A172 (cell line): ENCODE measurements at regions not wholly inside any gene's neighbourhood (a gene's known extent, or its start where the extent isn't known, plus 50 kb on each side); places are given as distances from the start of the nearest gene placed in this dataset.
A peak's percentile ranks its signal among the peaks of the same experiment; 100 is the strongest.

Experiments
- DNase-seq: peaks from one replicate; pipeline ENCODE4 v3.0.0-alpha.2; 2015; ENCODE audit warnings: low spot score

DNA sequence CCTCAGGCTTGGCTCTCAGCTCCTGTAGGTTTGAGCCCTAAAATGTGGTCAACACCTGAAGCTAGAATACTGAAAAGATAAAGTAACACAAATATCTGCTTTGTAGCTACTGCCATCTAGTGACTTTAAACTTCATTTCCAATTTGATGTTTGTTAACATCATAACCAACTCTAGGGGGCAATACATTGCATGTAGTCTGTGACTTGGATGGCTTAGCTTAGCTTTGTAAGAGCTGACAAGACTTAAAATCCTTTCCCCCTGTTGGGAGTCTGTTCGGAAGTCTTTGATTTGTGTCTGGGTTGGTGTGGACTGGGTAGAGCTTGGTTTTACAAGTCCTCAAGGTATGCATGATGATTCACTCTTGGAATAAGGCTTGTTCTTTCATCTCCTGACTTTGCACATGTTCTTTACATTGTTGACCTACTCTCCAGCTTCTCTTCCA lies 51.7 kb downstream of the SCN11A start:
- DNase-seq: peak; percentile 66

DNA sequence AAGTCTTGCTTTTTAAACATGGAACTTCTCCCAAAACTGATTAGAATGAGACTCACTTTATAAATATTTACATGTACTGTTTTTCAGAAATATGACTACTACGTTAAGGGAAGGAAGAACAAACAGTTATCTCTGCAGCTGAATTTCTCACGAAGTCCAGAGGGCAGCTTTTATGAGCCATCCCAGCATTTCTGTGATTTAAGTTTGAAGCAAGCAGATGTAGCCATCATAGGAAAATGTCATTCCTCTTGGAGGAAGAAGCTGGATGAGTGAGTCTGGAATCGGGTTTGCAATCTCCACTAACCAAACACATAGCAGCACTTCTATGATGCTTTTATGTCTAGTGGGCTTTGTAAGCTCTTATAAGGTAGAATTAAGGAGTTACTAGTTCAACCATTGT lies 53.7 kb downstream of the SCN11A start:
- DNase-seq: no peak

DNA sequence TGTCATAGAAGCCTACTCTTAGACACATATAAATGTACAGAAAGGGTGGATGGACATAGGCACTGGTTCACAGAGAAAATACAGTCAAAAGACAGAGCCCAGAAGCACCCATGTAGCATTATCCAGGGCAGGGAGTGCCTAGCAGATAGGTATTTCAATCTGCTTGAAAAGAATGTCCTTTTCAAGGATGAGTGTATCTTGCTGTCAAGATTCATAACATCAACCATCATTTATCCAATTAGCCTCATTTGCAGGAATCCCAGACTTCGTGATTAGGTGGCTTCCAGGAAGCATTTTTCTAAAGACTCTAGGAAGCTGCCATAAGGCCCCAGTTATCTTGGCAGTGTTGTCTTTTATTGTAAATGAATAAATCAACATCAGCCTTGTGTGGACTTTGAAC lies 55.6 kb downstream of the SCN11A start:
- DNase-seq: no peak

DNA sequence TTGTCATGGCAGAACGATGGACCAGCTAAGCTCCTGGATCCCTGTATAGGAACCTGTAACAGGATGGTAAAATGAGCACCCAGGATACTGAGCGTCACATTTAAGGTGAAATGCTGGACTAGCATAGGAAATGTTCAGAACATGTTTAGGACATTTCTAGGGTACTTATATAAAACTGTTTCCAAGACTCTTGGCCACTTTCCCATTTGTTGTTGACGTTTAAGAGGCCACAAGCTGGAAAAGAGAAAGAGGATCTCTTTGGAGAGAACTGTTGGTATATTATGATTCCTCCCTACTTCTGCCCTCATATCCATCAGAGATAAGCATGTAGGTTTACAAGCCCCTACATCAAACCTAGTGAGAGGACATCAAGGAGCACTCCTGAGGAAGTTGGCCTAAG lies 57.5 kb downstream of the SCN11A start:
- DNase-seq: no peak

DNA sequence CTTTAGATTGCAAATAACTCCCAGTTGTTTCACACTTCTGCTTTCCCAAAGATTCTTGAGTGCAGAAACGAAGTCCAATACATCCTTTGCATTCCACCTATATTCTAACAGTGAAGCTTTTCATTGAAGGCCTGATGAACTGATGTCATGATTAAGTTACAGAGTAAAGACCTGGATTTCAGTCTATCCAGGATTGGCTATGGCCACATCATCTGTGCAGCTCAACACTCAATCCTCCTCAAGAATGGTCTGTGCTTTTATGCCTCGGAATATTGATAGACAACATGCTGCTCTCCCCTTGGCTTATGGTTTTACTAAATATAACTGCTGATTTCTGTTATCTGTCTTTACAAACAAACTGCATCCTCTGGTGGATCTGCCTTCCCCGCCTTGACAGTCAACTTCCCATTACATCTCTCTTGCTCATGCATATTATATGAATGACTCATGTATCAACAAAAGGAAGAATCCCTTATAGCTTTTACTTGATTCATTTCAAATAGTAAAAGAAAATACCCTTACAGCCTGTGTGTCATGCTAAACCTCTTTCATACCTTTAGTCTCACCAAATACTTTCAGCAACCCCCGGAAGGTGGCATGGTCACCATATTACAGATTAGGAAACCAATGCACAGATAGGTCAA lies 59.5 kb downstream of the SCN11A start:
- peak; percentile 90 for DNase-seq

DNA sequence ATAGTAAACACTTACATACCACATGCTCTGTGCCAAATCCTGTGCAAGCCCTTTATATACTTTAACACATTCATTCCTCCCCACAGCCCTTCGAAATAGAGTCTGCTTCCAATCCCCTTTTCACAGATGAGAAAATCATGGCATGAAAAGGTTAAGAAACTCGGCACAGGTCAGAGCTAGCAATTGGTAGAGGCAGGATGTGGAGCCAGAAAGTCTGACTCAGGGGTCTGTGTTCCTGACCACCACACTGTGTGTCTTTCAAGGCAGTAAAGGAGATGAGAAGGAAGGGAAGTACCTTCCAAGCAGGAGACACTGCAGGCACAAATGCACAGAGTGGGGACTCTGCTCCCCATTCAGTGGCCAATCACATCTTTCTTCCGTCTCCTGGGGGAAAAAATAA lies 61.1 kb downstream of the SCN11A start:
- no peak for DNase-seq

DNA sequence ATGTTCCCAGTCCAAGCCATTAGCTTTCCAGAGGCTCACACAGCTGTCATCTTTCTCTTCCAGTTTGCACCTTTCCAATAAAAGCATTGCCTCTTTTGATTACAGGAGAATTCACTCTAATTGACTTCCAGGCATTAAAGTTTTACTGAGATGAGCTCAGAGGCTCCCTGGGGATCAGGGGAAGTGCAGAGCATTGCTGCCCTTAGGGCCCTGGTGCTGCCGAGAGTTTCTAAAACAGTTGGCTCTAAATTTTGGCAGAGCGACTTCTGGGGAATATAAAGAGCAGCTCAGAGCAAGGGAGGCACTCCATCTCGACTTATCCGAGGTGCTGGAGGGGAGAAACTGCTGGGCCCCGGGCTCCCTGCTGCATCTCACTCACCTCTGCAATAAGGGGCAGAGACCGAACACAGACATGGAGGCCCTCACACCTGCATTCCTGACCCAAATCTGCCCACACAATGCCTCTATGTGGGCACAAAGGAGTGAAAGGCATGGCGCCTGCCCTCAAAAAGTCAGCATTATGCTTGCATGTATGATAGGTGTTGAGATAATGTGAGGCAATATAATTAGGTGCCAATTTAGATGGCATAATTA lies 61.7 kb downstream of the SCN11A start:
- no peak for DNase-seq

DNA sequence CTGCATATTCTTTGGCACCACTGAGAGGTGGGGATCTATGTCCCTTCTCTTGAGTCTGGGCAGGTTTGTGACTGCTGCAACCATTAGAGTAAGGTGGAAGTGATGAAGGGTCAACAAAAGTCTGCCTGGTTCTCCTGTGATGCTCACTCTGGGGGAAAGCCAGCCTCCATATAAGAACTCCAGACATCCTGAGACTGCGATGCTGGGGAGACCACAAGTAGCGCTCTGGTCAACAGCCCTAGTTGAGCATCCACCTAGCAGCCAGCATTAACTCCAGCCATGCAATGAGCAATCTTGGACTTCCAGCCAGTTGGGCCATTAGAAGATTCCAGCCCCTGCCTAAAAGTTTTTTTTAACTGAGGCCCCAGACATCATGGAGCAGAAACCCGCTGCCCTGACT lies 62.8 kb downstream of the SCN11A start:
- no peak for DNase-seq

DNA sequence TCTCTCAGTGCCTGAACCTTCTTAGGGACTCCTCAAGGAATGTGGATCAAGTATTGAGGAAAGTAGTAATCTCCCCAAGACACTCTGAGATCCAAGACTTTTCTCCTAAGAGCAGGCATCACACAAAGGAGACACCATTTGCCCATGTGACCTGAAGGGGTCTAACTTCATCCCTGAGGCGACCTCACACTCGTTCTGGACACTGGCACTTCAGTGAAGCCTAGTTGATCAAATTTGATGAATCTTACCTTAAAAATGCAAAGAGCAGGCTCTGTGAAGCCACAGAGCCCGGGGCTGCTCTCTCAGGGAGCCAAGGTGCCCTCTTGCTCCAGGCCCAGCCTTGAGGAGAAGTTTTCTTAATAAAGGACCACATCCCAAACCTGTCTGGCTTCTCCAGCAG lies 64.3 kb downstream of the SCN11A start:
- no peak for DNase-seq

DNA sequence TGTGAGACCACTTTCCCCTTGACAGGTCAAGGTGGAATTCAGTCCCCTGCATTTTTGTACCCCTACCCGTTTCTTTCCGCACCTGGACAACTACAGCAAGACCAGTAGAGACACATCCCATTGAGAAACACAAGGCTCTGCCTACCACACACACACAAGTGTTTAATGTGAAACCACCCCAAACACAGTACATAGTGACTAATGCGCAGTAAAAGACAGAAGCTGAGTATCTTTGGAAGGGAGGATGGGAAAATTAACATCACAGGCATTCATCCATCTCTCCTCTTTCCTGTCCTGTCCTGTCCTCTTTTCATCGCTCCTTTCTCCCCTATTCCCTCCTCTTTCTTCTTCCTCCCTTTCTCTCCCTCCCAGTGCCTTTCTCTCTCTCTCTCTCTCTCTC lies 64.8 kb downstream of the SCN11A start:
- DNase-seq: no peak

DNA sequence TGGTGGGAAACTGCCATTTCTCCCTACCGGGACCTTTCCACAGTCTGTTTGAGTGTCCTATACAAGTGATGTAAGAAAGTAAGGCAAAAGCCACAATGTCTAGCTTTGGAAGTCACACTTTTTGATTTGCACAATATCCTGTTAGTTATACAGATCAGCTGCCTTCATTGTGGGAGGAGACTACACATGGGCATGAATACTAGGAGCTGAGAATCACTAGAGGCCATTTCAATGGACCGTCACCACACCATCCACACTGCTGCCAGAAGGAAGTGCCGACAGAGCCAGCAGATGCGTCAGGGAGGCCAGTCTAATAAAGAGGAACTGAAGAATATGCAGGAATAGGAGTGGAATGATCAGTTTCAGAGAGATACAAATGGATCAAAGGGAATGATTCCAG lies 65.8 kb downstream of the SCN11A start:
- no peak for DNase-seq

DNA sequence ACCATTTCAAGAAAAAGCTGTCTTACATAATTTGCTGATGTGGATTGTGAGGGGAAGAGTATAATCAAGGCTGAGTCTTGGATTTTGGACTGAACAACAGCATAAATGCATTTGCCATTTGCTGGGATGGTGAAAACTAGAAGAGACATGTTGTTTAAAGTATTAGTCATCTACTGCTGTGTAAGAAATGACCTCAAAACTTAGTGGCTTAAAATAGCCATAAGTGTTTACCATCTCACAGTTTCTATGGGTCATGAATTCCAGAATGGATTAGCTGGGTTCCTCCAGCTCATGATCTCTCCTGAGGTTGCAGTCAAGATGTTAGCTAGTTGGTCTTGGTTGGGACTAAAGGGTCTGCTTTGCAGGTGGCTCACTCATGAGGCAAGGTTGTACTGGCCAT lies 66.2 kb downstream of the SCN11A start:
- DNase-seq: peak; percentile 28

DNA sequence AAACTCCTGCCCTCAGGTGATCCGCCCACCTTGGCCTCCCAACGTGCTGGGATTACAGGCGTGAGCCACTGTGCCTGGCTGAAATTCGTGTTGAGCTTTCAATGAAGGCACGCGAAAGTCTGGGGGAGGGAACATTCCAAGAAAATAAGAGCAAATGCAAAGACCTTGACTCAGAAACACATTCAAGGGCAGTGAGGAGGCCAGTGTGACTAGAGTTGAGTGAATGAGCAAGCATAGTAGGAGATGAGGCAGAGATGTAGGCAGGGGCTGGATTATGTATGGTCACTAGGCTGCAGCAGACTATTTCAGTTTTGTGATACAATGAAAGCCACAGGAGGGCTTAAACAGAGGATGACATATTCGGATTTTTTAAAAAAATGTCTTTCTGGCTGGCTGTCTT lies 67.0 kb downstream of the SCN11A start:
- no peak for DNase-seq

DNA sequence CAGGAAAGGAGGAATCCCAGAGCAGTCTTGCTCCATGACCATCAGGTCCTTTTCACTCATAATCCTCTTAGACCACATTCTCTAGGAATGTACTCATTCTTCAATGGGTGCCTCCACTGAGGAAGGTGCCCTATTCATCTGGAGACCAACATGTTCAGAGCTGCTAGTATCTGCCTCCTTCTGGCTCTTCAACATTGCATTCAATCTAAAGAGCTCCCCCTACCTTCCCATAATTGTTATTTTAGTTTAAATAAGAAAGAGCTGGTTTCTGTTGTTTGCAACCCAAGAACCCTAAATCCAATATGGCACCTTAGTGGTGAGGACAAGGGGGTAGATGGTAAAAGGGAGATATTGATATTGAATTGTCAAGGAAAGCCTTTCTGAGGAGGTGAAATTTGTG lies 67.6 kb downstream of the SCN11A start:
- no peak for DNase-seq

DNA sequence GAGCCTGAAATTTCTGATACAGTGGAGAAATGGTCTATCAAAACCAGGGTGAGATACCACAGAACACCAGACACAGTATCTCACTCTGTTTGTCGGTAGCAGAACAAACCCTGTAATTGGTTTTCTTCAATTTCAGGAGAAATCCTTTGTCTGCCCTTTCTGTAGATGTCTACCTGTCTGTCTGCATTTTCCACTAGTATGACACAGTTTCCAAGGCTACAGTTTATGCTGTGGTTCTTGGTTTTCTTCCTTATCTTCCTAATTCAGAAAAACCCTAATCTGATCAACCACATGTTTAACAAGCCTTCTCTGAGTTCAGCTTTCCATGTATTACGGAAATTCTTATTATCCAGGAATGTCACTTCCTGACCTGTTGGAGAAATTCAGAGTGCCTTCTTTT lies 70.8 kb downstream of the SCN11A start:
- DNase-seq: no peak

DNA sequence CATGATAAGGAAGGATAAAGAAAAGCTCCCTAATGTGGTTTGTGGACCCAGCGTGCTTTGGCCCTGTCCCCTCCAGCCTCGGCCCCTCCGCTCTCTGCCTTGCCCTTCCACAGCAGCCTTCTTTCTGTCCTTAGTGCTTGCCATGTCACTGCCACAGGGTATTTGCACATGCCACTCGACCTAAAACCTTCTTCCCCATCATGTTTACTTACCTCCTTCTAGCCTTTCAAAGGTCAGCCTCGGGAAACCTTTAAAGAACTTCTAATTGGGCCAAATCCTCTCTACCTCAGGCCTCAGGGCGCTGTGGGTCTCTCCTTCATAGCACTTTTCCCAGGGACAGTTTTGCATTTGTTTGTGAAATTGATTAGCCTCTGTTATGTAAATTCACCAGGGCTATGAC lies 73.0 kb downstream of the SCN11A start:
- no peak for DNase-seq

DNA sequence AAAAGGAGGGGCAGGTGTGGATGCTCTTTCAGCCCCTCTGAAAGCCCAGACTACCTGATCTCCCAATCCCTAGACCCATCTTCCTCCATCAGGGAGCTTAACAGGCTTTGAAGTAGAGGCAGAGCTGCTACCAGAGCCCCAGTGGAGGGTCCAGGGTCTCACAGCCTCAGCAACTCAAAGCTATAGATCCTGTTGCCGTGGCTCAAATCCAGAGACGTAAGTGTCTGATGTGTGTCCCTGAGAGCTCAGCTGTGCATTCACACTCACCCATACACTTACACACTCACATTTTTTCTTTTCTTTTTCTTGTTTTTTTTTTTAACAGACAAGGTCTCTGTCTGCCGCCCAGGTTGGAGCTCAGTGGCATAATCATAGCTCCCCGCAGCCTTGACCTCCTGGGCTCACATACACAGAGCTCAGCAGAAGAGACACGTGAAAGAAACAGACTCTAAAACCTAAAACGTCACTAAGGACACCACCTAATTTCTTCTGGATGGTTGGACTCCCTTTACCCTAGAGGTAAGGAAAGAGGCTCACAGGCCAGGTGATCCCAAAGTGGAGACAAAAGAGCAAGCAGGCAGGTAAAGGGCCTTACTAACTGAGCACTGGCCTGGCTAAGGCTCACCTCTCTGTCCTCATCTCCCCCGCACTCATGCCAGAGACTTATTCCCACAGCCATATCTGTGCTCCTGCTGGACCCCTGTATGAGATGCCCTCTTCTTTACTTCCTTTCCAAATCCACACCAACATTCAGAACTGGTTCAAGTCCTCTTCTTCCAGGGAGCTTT lies 80.7 kb downstream of the SCN11A start:
- no peak for DNase-seq

DNA sequence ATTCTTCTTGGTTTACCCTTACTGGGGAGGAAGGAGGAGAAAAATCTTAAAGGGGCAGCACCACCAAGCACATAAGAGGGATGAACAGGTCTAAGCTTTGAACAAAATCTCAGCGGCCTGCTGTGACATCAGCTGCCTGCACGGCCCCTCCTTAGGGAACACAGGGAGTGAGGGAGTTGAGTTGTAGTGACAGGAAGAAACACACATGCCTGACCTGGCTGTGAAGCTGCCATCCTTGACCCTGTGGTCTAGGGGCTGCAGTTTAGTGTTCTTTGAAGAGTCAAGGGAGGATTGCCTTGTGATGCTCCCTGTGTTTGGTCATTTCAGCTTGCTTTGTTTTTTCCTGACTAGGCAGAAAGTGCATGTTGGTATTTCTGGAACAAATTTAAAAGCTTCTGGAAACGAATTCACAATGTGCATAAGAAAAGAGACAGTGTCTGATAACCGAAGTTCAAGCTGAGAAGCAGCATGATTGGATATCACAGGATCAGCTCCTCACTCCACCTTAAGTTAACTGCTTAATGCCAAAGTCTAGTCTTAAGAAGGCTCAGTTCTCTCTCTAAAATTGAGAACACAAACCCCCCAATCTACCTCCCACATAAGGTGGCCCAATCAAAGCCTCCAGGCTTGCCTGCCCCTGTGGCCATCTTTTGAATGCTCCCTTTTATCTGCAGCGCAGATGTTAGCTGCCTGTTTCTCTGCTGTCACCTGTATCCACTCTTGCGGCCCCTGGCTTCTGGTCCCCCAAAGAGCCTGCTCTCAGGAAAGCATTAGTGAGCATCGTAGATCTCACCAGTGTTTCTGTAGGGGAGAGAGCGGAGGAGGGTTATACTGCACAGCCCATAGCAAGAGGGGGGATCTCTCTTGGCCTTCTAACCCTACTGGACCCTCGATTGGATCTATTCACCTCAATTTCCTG lies 82.2 kb downstream of the SCN11A start:
- DNase-seq: no peak

DNA sequence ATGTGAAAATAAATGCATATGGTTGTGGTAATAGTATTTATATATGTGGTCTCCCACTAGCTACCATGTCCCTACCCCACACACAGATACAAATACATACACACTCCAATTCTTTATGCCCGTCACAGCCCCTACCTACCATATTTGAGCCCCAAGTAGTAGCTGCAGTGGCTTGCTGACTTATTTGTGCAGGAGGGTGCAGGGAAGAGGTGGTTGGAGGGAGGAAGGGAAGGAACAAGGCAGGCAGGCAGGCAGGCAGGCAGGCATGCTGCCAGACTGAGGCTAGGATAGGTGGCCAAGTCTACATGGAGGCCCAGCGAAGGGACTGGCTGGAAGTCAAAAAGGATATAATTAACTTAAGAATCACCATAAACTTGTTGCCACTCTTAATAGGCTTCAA lies 82.9 kb downstream of the SCN11A start:
- no peak for DNase-seq

DNA sequence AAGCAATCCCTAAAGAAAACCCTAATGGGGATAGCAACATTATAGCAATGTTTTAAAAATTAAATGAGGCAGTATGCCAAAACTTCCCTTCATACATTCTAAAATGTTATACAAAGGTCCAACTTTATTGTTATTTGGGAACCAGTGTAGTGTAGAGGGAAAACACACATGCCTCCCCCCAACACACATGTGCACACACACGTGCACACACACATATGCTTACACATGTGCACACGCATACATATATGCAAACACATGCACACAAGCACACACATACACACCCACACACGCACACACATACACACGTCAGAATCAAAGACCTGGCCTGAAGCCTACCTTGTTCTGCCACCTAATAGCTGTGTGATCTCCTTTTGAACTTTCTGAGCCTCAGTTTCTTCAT lies 83.3 kb downstream of the SCN11A start:
- no peak for DNase-seq

DNA sequence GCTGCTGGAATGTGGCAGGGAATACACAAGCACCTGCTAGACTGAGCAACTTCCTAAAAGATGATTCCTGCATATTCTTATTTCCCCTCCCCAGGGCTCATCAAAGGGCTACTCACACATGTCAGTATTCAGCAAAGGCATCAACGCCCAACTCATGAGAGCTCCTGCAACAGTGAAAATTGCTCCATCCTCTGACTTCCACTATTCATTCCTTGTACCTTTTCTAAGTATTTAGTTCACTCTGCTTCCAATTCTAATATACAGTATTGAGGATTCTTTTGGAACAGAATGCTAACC lies 84.1 kb downstream of the SCN11A start:
- DNase-seq: no peak
